Uterus (tissue), 2 donors: ENCODE measurements at regions not wholly inside any gene's neighbourhood (a gene's known extent, or its start where the extent isn't known, plus 50 kb on each side); places are given as distances from the start of the nearest gene placed in this dataset.

ENCODE experiments used
- CTCF ChIP-seq, 4 experiments: fragments of 200-600 bp in 2 of 4; fragments of 450-650 bp in 2 of 4; sonication (generic) in 2 of 4; IDR thresholded peaks; one replicate each; pipeline ENCODE4 v1.5.1; 2016 to 2019; ENCODE audit warnings: antibody characterized with exemption in 4 of 4, mild to moderate bottlenecking in 2 of 4, moderate library complexity in 1 of 4
- POLR2A ChIP-seq, 2 donors: fragments of 450-650 bp; IDR thresholded peaks; one replicate each; pipeline ENCODE4 v1.6.1; 2016; ENCODE audit warnings: antibody characterized with exemption in 2 of 2, mild to moderate bottlenecking in 1 of 2, moderate library complexity in 1 of 2

- TF ChIP-seq CTCF (IDR thresholded peaks at IDR 0.05): no peak
- TF ChIP-seq POLR2A (IDR thresholded peaks at IDR 0.05): no peak
Measured at GRCh38 chr13:70816853-70817252, 708.6 kb upstream of the KLHL1 start.
